GM18907 (cell line): ENCODE measurements at regions not wholly inside any gene's neighbourhood (a gene's known extent, or its start where the extent isn't known, plus 50 kb on each side); places are given as distances from the start of the nearest gene placed in this dataset.
A peak's percentile ranks its signal among the peaks of the same experiment; 100 is the strongest.

Experiments
- ATAC-seq: cut with Tn5 transposase; IDR thresholded peaks from one replicate; pipeline ENCODE4 v1.9.1; 2021; ENCODE audit warnings: mild to moderate bottlenecking, moderate library complexity; ENCODE audit not compliant: unreplicated experiment

GRCh38 chr18:68623342-68623741 is 91.6 kb downstream of the TMX3 start:
- ATAC-seq = peak; percentile 88

DNA sequence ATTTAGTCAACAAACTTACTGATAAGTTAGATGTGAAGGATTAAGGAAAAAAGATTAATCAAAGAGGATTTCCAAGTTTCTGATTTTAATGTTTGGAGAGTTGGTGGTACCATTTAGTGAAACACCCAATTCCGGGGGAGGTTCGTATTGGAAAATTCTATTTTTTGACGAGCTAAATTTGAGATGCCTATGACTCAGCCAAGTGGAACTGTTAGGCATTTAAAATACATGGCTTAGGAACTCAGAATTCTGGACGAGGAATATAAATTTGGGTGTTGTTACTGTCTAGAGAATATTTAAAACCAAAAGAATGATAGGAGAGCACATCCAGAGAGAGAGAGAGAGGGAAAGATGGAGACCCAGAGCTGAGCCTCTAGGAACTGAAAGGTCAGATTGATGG is 103.6 kb downstream of the TMX3 start:
- ATAC-seq = no peak

DNA sequence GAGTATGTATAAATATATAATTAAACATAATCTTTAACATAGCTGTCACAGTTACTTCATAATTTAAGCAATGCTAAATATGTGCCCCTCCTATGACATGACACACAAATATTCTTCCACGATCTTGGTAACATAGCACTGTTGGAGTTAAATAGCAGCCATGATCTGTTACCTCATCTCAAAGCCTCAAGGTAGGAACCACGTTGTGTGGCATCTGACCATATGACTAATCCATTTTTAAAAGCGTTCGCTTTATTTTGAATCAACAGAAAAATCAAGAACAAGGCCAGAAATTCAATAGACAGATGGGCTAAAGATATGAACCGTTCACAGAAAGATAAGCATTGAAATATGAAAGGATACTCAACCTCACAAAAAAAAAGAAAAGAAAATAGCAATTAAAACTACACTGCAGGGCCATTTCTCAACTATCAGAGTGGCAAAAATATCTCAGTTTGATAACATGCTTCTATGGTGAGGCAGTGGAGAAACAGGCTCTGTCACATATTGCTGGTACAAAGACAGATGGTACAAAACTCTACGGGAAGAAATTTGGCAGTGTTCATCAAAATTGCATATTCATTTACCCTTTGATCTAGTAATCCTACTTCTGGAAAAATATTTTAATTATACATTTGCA is 105.9 kb downstream of the TMX3 start:
- no peak for ATAC-seq

DNA sequence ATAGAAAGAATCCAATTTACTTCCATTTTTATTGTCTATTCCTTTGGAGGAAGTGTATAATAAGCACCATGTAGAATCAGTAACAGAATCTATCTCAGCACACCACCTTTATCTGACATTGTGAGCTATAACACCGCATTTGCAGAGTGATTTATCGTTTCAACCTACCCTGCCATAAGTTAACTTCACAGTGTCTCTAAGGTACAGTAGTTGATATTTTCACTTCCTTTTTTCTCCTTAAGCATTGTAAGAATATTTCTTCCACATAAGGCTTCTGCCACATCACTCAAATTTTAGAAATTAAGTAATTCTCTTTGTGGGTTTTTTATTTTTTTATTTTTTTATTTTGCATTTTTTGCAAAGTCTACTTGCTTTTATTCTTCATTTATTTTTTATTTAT is 107.1 kb downstream of the TMX3 start:
- no peak for ATAC-seq

DNA sequence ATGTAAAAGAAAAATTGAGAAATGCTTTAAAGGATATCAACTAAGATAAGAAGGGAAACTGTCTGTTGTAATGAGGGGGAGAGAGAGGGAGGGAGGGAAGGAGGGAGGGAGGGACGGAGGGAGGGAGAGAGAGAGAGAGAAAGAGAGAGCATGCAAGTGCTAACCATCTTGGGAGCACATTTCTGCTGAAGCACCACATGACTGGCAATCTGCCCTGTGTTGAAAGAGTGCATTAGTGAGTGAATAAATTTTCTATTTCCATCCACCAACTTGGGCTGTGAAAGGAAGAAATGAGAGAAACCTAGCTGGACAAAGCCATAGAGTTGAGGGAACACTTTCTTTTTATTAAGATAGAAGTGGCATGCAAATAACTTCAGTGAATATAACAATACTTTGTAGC is 110.7 kb downstream of the TMX3 start:
- no peak for ATAC-seq

GRCh38 chr18:68596016-68596415 is 118.9 kb downstream of the TMX3 start:
- no peak for ATAC-seq

DNA sequence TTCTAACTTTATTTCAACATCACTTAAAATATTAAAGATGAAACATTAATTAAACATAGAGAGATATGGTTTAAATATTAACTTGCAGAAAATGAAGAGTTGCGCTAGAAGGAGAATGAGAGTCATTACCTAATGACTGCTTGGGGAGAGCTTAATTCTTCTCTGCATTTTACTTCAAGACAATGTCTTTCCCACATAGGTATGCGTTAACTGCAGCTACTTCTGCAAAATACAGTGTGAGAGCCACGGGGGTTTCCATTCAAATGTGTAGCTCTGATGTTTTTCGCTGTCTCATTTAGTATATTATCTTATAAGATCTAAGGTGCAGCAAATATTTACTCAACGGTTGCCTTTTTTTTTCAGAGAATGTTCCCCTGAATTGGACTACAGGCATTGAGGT is 126.7 kb downstream of the TMX3 start:
- ATAC-seq = no peak

DNA sequence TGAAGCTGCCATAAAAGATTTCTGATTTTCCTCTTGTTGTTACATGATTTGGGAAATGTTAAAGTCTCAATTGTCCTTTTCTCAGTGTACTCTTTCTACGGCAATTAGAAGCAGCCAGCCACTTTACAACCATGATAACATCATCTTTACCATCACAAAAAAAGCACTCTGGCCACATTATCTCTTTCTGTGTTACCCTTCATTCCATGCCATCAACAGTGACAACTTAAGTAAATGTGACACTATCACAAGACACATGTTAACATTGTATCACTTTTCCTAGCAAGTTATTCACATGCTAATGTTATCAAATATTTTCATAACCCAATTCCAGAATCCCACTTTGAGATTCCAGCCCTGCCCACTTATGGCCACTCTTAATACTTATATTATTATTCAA is 131.2 kb downstream of the TMX3 start:
- ATAC-seq = no peak

DNA sequence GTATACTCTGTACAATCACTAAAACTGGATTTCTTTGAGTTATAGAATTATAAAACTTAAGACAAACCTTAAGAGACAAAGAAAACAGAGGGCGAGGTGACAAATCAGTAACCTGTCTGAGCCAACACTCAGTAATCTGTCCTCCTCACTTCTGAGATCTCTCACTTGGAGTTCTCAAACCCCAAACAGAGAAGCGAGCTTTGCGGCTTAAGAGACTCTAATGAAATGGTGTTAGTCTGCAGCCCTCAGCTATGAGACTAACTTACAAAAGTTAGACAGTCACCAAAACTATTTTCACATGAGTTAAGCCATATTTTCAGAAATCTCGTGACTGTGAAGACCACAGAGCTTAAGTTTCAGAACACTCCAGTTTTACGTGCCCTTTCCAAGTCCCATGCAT is 140.6 kb downstream of the TMX3 start:
- no peak for ATAC-seq

GRCh38 chr18:68569936-68570335 is 145.0 kb downstream of the TMX3 start:
- no peak for ATAC-seq

DNA sequence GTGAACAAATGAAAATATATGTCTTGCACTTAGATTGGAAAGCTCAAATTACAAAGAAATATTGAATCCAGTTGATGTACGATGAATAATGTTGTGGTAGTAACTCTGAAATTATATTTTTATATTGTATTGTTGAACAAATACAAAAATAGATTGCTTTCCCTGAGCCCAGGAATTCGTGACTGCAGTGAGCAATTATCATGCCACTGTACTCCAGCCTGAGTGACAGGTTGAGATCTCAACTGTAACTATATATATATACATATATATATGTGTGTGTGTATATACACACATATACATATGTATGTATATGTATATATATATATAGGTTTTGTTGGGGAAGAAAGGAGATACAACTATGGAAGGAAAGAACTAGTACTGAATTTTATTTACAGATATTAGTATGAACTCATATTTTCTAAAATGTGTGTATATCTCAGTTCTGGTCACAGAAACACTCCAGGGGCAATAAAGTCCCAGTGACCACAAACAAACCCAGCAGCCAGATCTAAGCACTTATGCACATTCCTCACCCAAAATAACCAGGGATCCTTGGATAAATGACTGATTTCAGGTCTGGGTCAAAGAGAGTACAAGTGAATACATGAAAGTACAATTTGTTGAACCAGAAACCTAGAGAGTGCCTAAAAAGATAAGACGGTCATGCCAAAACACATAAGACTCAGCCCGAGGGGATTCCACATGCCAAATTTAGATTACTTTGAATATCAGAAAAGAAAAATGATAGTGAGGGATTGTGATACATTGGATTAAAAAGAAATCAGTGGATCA is 146.3 kb downstream of the TMX3 start:
- ATAC-seq = no peak

GRCh38 chr18:68566991-68567390 is 147.9 kb downstream of the TMX3 start:
- ATAC-seq = no peak

- no peak for ATAC-seq
These were observed 149.9 kb downstream of the TMX3 start for GRCh38 chr18:68564961-68565360.

DNA sequence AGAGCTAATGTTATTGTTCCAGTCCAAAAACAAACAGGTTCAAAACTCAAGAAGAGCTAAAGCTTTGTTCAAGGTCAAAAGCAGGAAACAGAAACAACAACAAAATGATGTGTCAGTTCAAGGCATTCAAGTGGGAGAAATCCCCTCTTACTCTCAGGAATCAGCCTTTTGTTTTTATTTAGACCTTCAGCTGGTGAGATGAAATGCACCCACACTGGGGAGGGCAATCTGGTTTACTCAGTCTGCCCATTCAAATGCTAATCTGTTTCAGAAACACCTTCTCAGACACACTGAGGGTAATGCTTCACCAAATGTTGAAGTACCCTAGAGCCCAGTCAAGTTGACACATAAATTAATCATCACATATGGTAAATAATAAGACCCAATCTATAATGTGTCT is 150.6 kb downstream of the TMX3 start:
- no peak for ATAC-seq

DNA sequence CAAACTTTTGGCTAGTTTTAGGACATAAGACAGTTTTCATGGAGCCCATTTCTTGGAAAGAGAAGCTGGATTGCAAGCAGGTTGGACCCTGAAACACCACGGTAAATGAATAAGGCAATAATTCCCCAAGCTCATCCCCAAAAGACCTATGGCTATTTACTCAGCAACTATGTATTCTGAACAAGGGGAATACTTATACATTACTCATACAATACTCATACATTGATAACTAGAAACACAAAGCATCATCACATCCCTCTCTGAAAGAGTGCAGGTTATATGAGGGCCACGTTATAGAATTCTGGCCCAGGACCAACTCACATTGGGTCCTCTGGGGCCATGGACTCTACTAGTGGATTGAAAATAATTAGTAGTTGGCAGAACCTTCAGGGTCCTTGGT is 154.8 kb downstream of the TMX3 start:
- no peak for ATAC-seq

DNA sequence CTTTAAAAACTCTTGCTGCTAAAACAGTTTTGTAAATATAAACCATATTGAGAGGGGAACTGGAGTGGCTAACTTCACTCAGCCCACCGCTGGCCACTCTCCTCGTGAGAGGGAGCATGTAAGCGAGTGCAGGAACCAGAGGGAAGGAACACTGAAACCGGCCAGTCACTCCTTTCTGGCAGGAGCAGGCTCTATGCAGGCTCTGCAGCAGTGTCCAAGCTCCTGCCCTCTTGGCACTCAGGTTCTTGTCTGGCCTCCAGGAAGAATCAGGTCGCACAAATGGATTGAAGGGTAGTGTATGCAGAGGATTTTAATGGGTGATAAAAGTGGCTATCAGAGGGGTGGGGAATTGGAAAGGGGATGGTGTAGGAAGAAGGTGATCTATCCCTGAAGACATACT is 157.7 kb downstream of the TMX3 start:
- no peak for ATAC-seq

DNA sequence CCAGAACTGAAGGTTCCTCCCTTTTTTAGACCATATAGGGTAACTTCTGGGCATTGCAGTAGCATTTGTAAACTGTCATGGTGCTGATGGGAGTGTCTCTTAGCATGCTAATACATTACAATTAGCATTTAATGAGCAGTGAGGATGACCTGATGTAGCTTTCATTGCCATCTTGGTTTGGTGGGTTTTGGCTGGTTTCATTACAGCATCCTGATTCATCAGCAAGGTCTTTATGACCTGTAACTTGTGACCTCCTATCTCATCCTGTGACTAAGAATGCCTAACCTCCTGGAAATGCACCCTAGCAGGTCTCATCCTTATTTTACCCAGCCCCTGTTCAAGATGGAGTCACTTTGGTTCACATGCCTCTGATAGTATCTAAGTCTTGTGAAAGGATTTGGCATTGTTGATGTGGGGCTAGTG is 159.0 kb downstream of the TMX3 start:
- no peak for ATAC-seq

GRCh38 chr18:68548904-68549870 is 165.7 kb downstream of the TMX3 start:
- ATAC-seq = no peak

DNA sequence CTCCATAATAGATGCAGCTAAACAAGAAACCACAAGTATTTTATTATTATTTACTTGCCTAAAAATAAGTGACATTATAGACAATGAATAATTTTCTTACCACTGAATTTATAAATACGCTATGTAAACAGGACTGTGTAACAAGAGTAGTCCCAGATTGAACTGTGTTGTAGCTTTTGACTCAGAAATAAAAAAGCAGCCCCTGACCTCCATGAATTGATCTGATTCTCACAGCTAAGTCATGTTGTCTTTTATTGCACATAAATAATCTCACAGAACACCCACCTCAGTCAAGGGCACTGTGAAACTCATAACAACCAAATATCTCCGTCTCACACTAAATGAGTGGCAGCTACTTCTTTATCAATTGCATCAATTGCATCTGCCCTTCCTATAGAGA is 171.6 kb downstream of the TMX3 start:
- ATAC-seq = no peak

DNA sequence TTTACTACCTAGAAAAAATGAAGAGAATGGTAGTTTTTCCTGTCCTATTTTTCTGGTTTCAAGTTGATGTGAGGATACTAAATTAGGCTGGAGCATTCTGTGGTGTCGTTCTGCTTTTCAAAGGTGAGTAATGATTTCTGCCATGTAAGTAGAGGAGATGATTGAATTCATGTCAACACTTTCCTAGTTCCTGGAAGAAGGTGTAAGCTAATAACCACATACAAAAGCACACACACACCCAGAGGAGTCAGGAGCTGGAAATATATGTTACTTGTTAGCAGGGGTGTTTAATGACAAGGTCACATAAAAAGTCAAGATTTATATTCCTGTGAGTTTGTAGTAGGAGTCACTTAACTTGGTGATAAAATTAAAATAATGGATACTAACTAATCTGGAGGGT is 172.1 kb downstream of the TMX3 start:
- ATAC-seq = no peak

DNA sequence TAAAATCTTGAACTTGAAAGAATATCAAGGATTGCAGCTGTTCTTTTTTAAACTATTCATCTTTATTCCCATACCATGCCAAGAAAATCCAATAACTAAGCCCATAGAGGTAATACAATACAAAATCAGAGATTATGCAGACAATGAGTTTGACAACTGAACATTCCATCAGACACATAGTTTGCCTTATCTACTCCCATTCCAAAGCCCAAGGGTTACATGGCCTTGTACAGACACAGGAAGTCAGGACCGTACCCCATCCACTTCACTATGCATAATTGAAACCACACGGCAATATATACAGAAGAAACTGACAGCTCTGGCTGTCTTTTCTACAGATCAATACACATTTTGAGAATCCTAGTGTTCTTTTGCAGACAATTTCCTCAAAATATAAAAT is 181.3 kb downstream of the TMX3 start:
- no peak for ATAC-seq
